ENCODE measurements at regions not wholly inside any gene's neighbourhood (a gene's known extent, or its start where the extent isn't known, plus 50 kb on each side); places are given as distances from the start of the nearest gene placed in this dataset.
"Not testable (repeated sequence)": the region's sequence is repeated elsewhere in the genome, so short reads cannot be mapped to it uniquely, and the experiment has no call there.

DNA sequence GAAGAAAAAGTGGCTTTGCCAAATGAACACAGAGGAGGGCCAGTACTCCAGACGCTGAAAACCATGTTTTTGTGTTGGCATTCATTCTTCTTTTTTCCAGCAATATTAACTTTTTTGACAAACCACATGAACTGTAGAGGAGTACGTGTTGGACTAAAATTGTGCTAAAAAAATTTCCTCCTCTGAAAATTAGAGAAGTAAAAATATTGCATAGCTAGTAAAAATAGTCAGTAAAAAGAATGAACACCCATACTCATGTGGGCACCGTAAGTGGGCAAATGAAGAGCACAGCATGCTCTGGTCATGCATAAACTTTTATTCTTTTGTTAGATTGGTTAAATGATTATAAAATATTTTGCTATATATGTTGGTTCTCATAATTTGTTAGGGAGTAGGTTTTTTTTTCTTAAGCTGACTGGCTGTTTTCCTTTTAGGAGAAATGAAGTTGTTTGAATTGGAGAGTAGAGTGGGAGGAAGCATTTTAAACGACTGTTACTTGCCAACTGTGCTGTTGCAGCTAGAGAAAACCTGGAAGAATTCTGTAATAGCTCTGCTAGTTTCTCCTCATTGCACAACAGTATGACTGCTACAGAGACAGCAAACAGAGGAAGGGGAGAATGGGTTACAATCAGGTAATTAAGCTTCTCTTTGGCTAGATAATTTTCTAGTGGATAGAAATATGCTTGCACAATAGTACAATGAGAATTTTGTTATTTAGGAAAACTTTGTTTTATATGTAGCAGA lies 222.4 kb downstream of the KCTD12 start:
- Histone ChIP-seq H3K4me3 (ENCODE audit: low read depth, low read length) (no peak overlapping the region), H3K36me3 (ENCODE audit: control insufficient read depth, insufficient read depth, low read length) (no peaks in the 10 kb centered on the region), H3K9me3 (ENCODE audit: control insufficient read depth, insufficient read depth, low read length) (no peaks in the 10 kb centered on the region), H3K4me1 (ENCODE audit: control insufficient read depth, insufficient read depth, low read length) (peaks cover 3% of the 10 kb centered on the region; the same call in 1 of the 2 replicates), H3K27me3 (ENCODE audit: control insufficient read depth, insufficient read depth, low read length) (no peaks in the 10 kb centered on the region), H3K9ac (ENCODE audit: low read depth, low read length) (no peak overlapping the region), H3K27ac (ENCODE audit: low read depth, low read length) (no peak overlapping the region)

- not testable (repeated sequence) for H3K4me3 ChIP-seq (ENCODE audit: low read depth, low read length); H3K9ac ChIP-seq (ENCODE audit: low read depth, low read length); H3K27ac ChIP-seq (ENCODE audit: low read depth, low read length)
Measured at GRCh38 chr13:76659074-76659473, 227.1 kb downstream of the KCTD12 start.

GRCh38 chr13:76656500-76656899 lies 229.7 kb downstream of the KCTD12 start:
- Histone ChIP-seq H3K27ac (ENCODE audit: low read depth, low read length) (no peak overlapping the region), H3K27me3 (ENCODE audit: control insufficient read depth, insufficient read depth, low read length) (no peaks in the 10 kb centered on the region), H3K4me3 (ENCODE audit: low read depth, low read length) (no peak overlapping the region), H3K36me3 (ENCODE audit: control insufficient read depth, insufficient read depth, low read length) (no peaks in the 10 kb centered on the region), H3K4me1 (ENCODE audit: control insufficient read depth, insufficient read depth, low read length) (no peaks in the 10 kb centered on the region), H3K9ac (ENCODE audit: low read depth, low read length) (no peak overlapping the region), H3K9me3 (ENCODE audit: control insufficient read depth, insufficient read depth, low read length) (no peaks in the 10 kb centered on the region)

More at GRCh38 chr13:76659074-76659473, 227.1 kb downstream of the KCTD12 start:
- not testable (repeated sequence) for H3K9me3 ChIP-seq (ENCODE audit: control insufficient read depth, insufficient read depth, low read length); H3K36me3 ChIP-seq (ENCODE audit: control insufficient read depth, insufficient read depth, low read length); H3K27me3 ChIP-seq (ENCODE audit: control insufficient read depth, insufficient read depth, low read length); H3K4me1 ChIP-seq (ENCODE audit: control insufficient read depth, insufficient read depth, low read length)

- Histone ChIP-seq H3K9me3 (ENCODE audit: control insufficient read depth, insufficient read depth, low read length) (no peaks in the 10 kb centered on the region), H3K27ac (ENCODE audit: low read depth, low read length) (no peak overlapping the region), H3K36me3 (ENCODE audit: control insufficient read depth, insufficient read depth, low read length) (no peaks in the 10 kb centered on the region), H3K4me1 (ENCODE audit: control insufficient read depth, insufficient read depth, low read length) (no peaks in the 10 kb centered on the region), H3K4me3 (ENCODE audit: low read depth, low read length) (no peak overlapping the region), H3K9ac (ENCODE audit: low read depth, low read length) (no peak overlapping the region), H3K27me3 (ENCODE audit: control insufficient read depth, insufficient read depth, low read length) (no peaks in the 10 kb centered on the region)
Measured at GRCh38 chr13:76656056-76656455, 230.1 kb downstream of the KCTD12 start.

- Histone ChIP-seq H3K4me1 (ENCODE audit: control insufficient read depth, insufficient read depth, low read length) (no peaks in the 10 kb centered on the region), H3K4me3 (ENCODE audit: low read depth, low read length) (no peak overlapping the region), H3K36me3 (ENCODE audit: control insufficient read depth, insufficient read depth, low read length) (no peaks in the 10 kb centered on the region), H3K9ac (ENCODE audit: low read depth, low read length) (no peak overlapping the region), H3K27me3 (ENCODE audit: control insufficient read depth, insufficient read depth, low read length) (no peaks in the 10 kb centered on the region), H3K9me3 (ENCODE audit: control insufficient read depth, insufficient read depth, low read length) (no peaks in the 10 kb centered on the region), H3K27ac (ENCODE audit: low read depth, low read length) (no peak overlapping the region)
Measured at GRCh38 chr13:76654263-76654662, 231.9 kb downstream of the KCTD12 start.

GRCh38 chr13:76651286-76651685 lies 234.9 kb downstream of the KCTD12 start:
- H3K9me3 ChIP-seq (ENCODE audit: control insufficient read depth, insufficient read depth, low read length): no peaks in the 10 kb centered on the region
- H3K9ac ChIP-seq (ENCODE audit: low read depth, low read length): no peak overlapping the region
- H3K27me3 ChIP-seq (ENCODE audit: control insufficient read depth, insufficient read depth, low read length): no peaks in the 10 kb centered on the region
- H3K36me3 ChIP-seq (ENCODE audit: control insufficient read depth, insufficient read depth, low read length): no peaks in the 10 kb centered on the region
- H3K4me3 ChIP-seq (ENCODE audit: low read depth, low read length): no peak overlapping the region
- H3K4me1 ChIP-seq (ENCODE audit: control insufficient read depth, insufficient read depth, low read length): no peaks in the 10 kb centered on the region
- H3K27ac ChIP-seq (ENCODE audit: low read depth, low read length): no peak overlapping the region

- Histone ChIP-seq H3K36me3 (ENCODE audit: control insufficient read depth, insufficient read depth, low read length) (no peaks in the 10 kb centered on the region), H3K4me3 (ENCODE audit: low read depth, low read length) (no peak overlapping the region), H3K9me3 (ENCODE audit: control insufficient read depth, insufficient read depth, low read length) (no peaks in the 10 kb centered on the region), H3K27ac (ENCODE audit: low read depth, low read length) (no peak overlapping the region), H3K9ac (ENCODE audit: low read depth, low read length) (no peak overlapping the region), H3K4me1 (ENCODE audit: control insufficient read depth, insufficient read depth, low read length) (no peaks in the 10 kb centered on the region), H3K27me3 (ENCODE audit: control insufficient read depth, insufficient read depth, low read length) (no peaks in the 10 kb centered on the region)
Measured at GRCh38 chr13:76647550-76647949, 238.7 kb downstream of the KCTD12 start.

DNA sequence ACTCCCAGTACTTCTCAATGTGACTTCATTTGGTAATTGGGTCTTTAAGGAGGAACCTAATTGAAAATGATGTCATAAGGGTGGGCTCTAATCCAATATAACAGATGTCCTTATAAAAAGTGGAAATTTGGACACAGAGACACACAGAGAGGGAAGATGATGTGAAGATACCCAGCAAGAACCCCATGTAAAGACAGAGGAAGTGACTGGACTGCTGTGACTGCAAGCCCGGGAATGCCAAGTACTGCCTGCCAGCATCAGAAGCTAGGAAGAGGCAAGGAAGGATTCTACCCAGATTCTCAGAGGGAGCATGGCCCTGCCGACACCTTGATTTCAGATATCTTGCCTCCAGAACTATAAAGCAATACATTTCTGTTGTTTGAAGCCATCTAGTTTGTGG lies 239.3 kb downstream of the KCTD12 start:
- Histone ChIP-seq H3K27ac (ENCODE audit: low read depth, low read length) (no peak overlapping the region), H3K4me1 (ENCODE audit: control insufficient read depth, insufficient read depth, low read length) (no peaks in the 10 kb centered on the region), H3K9me3 (ENCODE audit: control insufficient read depth, insufficient read depth, low read length) (no peaks in the 10 kb centered on the region), H3K9ac (ENCODE audit: low read depth, low read length) (no peak overlapping the region), H3K4me3 (ENCODE audit: low read depth, low read length) (no peak overlapping the region), H3K36me3 (ENCODE audit: control insufficient read depth, insufficient read depth, low read length) (no peaks in the 10 kb centered on the region), H3K27me3 (ENCODE audit: control insufficient read depth, insufficient read depth, low read length) (no peaks in the 10 kb centered on the region)

GRCh38 chr13:76645632-76646031 lies 240.6 kb downstream of the KCTD12 start:
- Histone ChIP-seq H3K4me3 (ENCODE audit: low read depth, low read length) (no peak overlapping the region), H3K9ac (ENCODE audit: low read depth, low read length) (no peak overlapping the region), H3K9me3 (ENCODE audit: control insufficient read depth, insufficient read depth, low read length) (no peaks in the 10 kb centered on the region), H3K36me3 (ENCODE audit: control insufficient read depth, insufficient read depth, low read length) (no peaks in the 10 kb centered on the region), H3K27ac (ENCODE audit: low read depth, low read length) (no peak overlapping the region), H3K27me3 (ENCODE audit: control insufficient read depth, insufficient read depth, low read length) (no peaks in the 10 kb centered on the region), H3K4me1 (ENCODE audit: control insufficient read depth, insufficient read depth, low read length) (no peaks in the 10 kb centered on the region)

DNA sequence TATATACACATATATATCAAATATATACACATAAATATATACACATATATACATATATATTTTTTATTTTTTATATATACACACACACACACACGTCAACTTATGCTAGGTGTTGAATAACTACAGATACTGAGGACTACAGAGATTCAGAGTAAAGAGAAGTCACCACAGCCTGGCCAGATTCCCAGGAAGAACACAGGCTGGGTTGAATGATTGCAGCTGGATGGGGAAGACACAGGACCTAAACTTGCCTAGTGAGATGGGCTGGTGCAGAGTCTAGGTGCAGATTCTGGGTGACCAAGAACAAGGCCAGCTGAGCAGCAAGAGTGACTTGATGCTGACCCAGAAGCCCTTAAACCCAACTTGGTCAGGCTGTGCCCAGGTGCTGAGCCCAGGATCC lies 241.3 kb downstream of the KCTD12 start:
- Histone ChIP-seq H3K9me3 (ENCODE audit: control insufficient read depth, insufficient read depth, low read length) (no peaks in the 10 kb centered on the region), H3K4me1 (ENCODE audit: control insufficient read depth, insufficient read depth, low read length) (no peaks in the 10 kb centered on the region), H3K36me3 (ENCODE audit: control insufficient read depth, insufficient read depth, low read length) (no peaks in the 10 kb centered on the region), H3K27ac (ENCODE audit: low read depth, low read length) (no peak overlapping the region), H3K4me3 (ENCODE audit: low read depth, low read length) (no peak overlapping the region), H3K9ac (ENCODE audit: low read depth, low read length) (no peak overlapping the region), H3K27me3 (ENCODE audit: control insufficient read depth, insufficient read depth, low read length) (no peaks in the 10 kb centered on the region)

- Histone ChIP-seq H3K27ac (ENCODE audit: low read depth, low read length) (no peak overlapping the region), H3K9me3 (ENCODE audit: control insufficient read depth, insufficient read depth, low read length) (no peaks in the 10 kb centered on the region), H3K36me3 (ENCODE audit: control insufficient read depth, insufficient read depth, low read length) (no peaks in the 10 kb centered on the region), H3K9ac (ENCODE audit: low read depth, low read length) (no peak overlapping the region), H3K4me3 (ENCODE audit: low read depth, low read length) (no peak overlapping the region), H3K27me3 (ENCODE audit: control insufficient read depth, insufficient read depth, low read length) (no peaks in the 10 kb centered on the region), H3K4me1 (ENCODE audit: control insufficient read depth, insufficient read depth, low read length) (no peaks in the 10 kb centered on the region)
Measured at GRCh38 chr13:76643596-76643995, 242.6 kb downstream of the KCTD12 start.
